HG02840 (cell line): ENCODE measurements at regions not wholly inside any gene's neighbourhood (a gene's known extent, or its start where the extent isn't known, plus 50 kb on each side); places are given as distances from the start of the nearest gene placed in this dataset.
"Not testable (repeated sequence)": the region's sequence is repeated elsewhere in the genome, so short reads cannot be mapped to it uniquely, and the experiment has no call there.

ENCODE experiments used
- ATAC-seq: cut with Tn5 transposase; IDR thresholded peaks from one replicate; pipeline ENCODE4 v1.9.1; 2021; ENCODE audit warnings: mild to moderate bottlenecking, moderate library complexity, moderate number of reproducible peaks; ENCODE audit not compliant: unreplicated experiment, low FRiP score

- ATAC-seq = no peak
Measured at GRCh38 chr13:103694471-103694870, 628.3 kb upstream of the SLC10A2 start.

GRCh38 chr13:103694033-103694432 is 627.8 kb upstream of the SLC10A2 start:
- no peak for ATAC-seq

GRCh38 chr13:103692442-103692841 is 626.2 kb upstream of the SLC10A2 start:
- no peak for ATAC-seq

GRCh38 chr13:103676329-103676728 is 610.1 kb upstream of the SLC10A2 start:
- no peak for ATAC-seq

GRCh38 chr13:103671547-103671946 is 605.3 kb upstream of the SLC10A2 start:
- ATAC-seq = no peak

- no peak for ATAC-seq
Measured at GRCh38 chr13:103663996-103664395, 597.8 kb upstream of the SLC10A2 start.

- no peak for ATAC-seq
Measured at GRCh38 chr13:103656311-103656710, 590.1 kb upstream of the SLC10A2 start.

- no peak for ATAC-seq
Measured at GRCh38 chr13:103640606-103641005, 574.4 kb upstream of the SLC10A2 start.

GRCh38 chr13:103639326-103639725 is 573.1 kb upstream of the SLC10A2 start:
- ATAC-seq = no peak

- no peak for ATAC-seq
Measured at GRCh38 chr13:103638706-103639105, 572.5 kb upstream of the SLC10A2 start.

- ATAC-seq = no peak
Measured at GRCh38 chr13:103634066-103634465, 567.8 kb upstream of the SLC10A2 start.

- no peak for ATAC-seq
Measured at GRCh38 chr13:103625194-103625593, 559.0 kb upstream of the SLC10A2 start.

- ATAC-seq = no peak
Measured at GRCh38 chr13:103618151-103618550, 551.9 kb upstream of the SLC10A2 start.

GRCh38 chr13:103615771-103616170 is 549.6 kb upstream of the SLC10A2 start:
- no peak for ATAC-seq

- no peak for ATAC-seq
Measured at GRCh38 chr13:103614761-103615160, 548.5 kb upstream of the SLC10A2 start.

- ATAC-seq = peak; percentile 81
Measured at GRCh38 chr13:103607995-103608394, 541.8 kb upstream of the SLC10A2 start.

- no peak for ATAC-seq
Measured at GRCh38 chr13:103605546-103606326, 539.5 kb upstream of the SLC10A2 start.

- not testable (repeated sequence) for ATAC-seq
Measured at GRCh38 chr13:103599870-103600269, 533.7 kb upstream of the SLC10A2 start.

GRCh38 chr13:103598671-103599070 is 532.5 kb upstream of the SLC10A2 start:
- no peak for ATAC-seq

- ATAC-seq = no peak
Measured at GRCh38 chr13:103573446-103573845, 507.2 kb upstream of the SLC10A2 start.

GRCh38 chr13:103568314-103568713 is 502.1 kb upstream of the SLC10A2 start:
- ATAC-seq = no peak

GRCh38 chr13:103557878-103558277 is 491.7 kb upstream of the SLC10A2 start:
- no peak for ATAC-seq
